ENCODE measurements at regions not wholly inside any gene's neighbourhood (a gene's known extent, or its start where the extent isn't known, plus 50 kb on each side); places are given as distances from the start of the nearest gene placed in this dataset.

DNA sequence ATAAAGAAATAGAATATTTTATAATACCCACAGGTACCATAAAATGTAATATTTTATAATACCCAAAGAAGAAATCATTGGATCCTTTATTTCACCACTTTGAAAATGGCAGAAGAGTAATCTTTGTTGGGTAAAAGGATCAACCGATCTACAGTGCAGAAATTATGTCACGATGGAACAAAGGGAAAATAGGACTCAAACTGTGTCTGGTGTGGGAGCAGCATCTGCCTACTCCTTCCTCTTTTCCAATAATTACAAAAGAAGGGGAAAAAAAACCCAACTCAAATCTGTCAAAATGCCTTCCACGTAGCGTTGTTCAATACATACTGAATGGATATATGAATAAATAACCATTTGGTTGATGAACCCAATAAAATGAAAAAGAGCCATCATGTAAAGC lies 492.6 kb upstream of the TBL1XR1 start:
- TF ChIP-seq RARB (CRISPR knock-in tag; IDR thresholded peaks at IDR 0.05) = no peak
- TF ChIP-seq ZFP3 (CRISPR knock-in tag; IDR thresholded peaks at IDR 0.05) = no peak
- no peak for TF ChIP-seq ARNTL (CRISPR knock-in tag; IDR thresholded peaks at IDR 0.05; ENCODE audit: borderline replicate concordance, low read depth)
- TF ChIP-seq ZNF565 (CRISPR knock-in tag; conservative IDR thresholded peaks at IDR 0.05; ENCODE audit: low read depth) = no peak
- no peak for TF ChIP-seq BACH2 (CRISPR knock-in tag; IDR thresholded peaks at IDR 0.05; ENCODE audit: borderline replicate concordance)
- TF ChIP-seq ZC3H10 (CRISPR knock-in tag; IDR thresholded peaks at IDR 0.05) = no peak
- TF ChIP-seq ZNF70 (CRISPR knock-in tag; IDR thresholded peaks at IDR 0.05) = no peak
- TF ChIP-seq, protein P1, sequence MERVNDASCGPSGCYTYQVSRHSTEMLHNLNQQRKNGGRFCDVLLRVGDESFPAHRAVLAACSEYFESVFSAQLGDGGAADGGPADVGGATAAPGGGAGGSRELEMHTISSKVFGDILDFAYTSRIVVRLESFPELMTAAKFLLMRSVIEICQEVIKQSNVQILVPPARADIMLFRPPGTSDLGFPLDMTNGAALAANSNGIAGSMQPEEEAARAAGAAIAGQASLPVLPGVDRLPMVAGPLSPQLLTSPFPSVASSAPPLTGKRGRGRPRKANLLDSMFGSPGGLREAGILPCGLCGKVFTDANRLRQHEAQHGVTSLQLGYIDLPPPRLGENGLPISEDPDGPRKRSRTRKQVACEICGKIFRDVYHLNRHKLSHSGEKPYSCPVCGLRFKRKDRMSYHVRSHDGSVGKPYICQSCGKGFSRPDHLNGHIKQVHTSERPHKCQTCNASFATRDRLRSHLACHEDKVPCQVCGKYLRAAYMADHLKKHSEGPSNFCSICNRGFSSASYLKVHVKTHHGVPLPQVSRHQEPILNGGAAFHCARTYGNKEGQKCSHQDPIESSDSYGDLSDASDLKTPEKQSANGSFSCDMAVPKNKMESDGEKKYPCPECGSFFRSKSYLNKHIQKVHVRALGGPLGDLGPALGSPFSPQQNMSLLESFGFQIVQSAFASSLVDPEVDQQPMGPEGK (CRISPR knock-in tag; IDR thresholded peaks at IDR 0.05; ENCODE audit: borderline replicate concordance) = no peak
- no peak for TF ChIP-seq GLIS3 (CRISPR knock-in tag; IDR thresholded peaks at IDR 0.05)
- TF ChIP-seq CSDC2 (CRISPR knock-in tag; IDR thresholded peaks at IDR 0.05) = no peak

DNA sequence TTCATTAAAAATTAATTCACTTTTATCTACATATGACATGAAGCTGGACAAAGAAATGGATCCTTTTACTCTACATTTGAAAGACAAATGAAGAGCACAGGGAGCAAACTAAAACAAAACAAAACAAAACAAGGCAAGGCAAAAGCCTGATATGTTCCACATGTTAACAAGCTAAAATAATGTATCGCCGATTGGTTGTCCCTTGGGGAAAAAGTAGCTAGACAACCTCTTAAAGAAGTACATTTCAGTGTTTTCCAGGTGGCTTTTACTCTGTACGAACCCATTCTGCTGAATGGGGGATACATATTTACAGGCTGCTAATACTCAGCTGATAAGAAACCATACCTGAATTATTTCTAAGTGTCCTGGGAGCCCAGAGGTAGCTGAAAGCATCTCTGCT lies 493.0 kb upstream of the TBL1XR1 start:
- no peak for ATAC-seq
- TF ChIP-seq ZC3H10 (CRISPR knock-in tag; IDR thresholded peaks at IDR 0.05) (no peak), ZNF70 (CRISPR knock-in tag; IDR thresholded peaks at IDR 0.05) (no peak), ZNF8 (CRISPR knock-in tag; IDR thresholded peaks at IDR 0.05) (no peak), TCF4 (CRISPR knock-in tag; IDR thresholded peaks at IDR 0.05; ENCODE audit: borderline replicate concordance) (no peak), ARNTL (CRISPR knock-in tag; IDR thresholded peaks at IDR 0.05; ENCODE audit: borderline replicate concordance, low read depth) (no peak), OSR1 (CRISPR knock-in tag; IDR thresholded peaks at IDR 0.05) (no peak), RARB (CRISPR knock-in tag; IDR thresholded peaks at IDR 0.05) (no peak)
- TF ChIP-seq, protein P2, sequence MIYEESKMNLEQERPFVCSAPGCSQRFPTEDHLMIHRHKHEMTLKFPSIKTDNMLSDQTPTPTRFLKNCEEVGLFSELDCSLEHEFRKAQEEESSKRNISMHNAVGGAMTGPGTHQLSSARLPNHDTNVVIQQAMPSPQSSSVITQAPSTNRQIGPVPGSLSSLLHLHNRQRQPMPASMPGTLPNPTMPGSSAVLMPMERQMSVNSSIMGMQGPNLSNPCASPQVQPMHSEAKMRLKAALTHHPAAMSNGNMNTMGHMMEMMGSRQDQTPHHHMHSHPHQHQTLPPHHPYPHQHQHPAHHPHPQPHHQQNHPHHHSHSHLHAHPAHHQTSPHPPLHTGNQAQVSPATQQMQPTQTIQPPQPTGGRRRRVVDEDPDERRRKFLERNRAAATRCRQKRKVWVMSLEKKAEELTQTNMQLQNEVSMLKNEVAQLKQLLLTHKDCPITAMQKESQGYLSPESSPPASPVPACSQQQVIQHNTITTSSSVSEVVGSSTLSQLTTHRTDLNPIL (CRISPR knock-in tag; IDR thresholded peaks at IDR 0.05; ENCODE audit: low read depth) = no peak
- TF ChIP-seq, protein P3, sequence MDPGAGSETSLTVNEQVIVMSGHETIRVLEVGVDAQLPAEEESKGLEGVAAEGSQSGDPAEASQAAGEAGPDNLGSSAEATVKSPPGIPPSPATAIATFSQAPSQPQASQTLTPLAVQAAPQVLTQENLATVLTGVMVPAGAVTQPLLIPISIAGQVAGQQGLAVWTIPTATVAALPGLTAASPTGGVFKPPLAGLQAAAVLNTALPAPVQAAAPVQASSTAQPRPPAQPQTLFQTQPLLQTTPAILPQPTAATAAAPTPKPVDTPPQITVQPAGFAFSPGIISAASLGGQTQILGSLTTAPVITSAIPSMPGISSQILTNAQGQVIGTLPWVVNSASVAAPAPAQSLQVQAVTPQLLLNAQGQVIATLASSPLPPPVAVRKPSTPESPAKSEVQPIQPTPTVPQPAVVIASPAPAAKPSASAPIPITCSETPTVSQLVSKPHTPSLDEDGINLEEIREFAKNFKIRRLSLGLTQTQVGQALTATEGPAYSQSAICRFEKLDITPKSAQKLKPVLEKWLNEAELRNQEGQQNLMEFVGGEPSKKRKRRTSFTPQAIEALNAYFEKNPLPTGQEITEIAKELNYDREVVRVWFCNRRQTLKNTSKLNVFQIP (CRISPR knock-in tag; IDR thresholded peaks at IDR 0.05; ENCODE audit: borderline replicate concordance, low read depth) = no peak
- TF ChIP-seq, protein P4, sequence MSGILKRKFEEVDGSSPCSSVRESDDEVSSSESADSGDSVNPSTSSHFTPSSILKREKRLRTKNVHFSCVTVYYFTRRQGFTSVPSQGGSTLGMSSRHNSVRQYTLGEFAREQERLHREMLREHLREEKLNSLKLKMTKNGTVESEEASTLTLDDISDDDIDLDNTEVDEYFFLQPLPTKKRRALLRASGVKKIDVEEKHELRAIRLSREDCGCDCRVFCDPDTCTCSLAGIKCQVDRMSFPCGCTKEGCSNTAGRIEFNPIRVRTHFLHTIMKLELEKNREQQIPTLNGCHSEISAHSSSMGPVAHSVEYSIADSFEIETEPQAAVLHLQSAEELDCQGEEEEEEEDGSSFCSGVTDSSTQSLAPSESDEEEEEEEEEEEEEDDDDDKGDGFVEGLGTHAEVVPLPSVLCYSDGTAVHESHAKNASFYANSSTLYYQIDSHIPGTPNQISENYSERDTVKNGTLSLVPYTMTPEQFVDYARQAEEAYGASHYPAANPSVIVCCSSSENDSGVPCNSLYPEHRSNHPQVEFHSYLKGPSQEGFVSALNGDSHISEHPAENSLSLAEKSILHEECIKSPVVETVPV (CRISPR knock-in tag; IDR thresholded peaks at IDR 0.05) = no peak
- TF ChIP-seq, protein P1 (CRISPR knock-in tag; IDR thresholded peaks at IDR 0.05; ENCODE audit: borderline replicate concordance) = no peak

More for the DNA sequence above, 492.6 kb upstream of the TBL1XR1 start:
- ATAC-seq = no peak

DNA sequence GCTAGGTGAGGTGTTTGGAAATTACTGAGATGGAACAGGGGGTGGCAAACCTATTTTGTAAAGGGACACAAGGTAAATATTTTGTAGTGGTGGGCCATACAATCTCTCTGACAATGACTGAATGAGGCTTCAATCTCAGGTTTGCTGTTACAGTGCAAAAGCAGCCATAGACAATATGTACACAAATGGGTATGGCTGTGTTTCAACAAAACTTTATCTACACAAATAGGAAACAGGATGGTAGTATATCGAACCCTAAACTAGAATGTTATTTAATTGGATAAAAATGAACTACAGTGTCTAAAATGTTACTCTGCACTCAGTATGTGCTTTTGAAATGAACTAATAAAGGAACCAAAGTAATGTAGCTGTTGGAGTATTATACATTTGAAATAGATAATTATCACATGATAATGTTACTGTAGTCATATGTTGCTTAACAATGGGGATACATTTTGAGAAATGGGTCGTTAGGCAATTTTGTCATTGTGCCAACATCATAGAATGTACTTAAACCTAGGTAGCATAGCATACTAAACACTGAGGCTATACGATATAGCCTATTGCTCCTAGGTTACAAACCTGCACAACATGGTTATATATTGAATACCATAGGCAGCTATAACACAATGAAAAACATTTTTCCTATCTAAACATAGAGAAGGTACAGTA lies 495.2 kb upstream of the TBL1XR1 start:
- no peak for TF ChIP-seq SNAI2 (CRISPR knock-in tag; IDR thresholded peaks at IDR 0.05)
- TF ChIP-seq ARNTL (CRISPR knock-in tag; IDR thresholded peaks at IDR 0.05; ENCODE audit: borderline replicate concordance, low read depth) = no peak
- TF ChIP-seq, protein P5, sequence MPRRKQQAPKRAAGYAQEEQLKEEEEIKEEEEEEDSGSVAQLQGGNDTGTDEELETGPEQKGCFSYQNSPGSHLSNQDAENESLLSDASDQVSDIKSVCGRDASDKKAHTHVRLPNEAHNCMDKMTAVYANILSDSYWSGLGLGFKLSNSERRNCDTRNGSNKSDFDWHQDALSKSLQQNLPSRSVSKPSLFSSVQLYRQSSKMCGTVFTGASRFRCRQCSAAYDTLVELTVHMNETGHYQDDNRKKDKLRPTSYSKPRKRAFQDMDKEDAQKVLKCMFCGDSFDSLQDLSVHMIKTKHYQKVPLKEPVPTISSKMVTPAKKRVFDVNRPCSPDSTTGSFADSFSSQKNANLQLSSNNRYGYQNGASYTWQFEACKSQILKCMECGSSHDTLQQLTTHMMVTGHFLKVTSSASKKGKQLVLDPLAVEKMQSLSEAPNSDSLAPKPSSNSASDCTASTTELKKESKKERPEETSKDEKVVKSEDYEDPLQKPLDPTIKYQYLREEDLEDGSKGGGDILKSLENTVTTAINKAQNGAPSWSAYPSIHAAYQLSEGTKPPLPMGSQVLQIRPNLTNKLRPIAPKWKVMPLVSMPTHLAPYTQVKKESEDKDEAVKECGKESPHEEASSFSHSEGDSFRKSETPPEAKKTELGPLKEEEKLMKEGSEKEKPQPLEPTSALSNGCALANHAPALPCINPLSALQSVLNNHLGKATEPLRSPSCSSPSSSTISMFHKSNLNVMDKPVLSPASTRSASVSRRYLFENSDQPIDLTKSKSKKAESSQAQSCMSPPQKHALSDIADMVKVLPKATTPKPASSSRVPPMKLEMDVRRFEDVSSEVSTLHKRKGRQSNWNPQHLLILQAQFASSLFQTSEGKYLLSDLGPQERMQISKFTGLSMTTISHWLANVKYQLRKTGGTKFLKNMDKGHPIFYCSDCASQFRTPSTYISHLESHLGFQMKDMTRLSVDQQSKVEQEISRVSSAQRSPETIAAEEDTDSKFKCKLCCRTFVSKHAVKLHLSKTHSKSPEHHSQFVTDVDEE (CRISPR knock-in tag; IDR thresholded peaks at IDR 0.05) = no peak
- TF ChIP-seq PPARA (CRISPR knock-in tag; IDR thresholded peaks at IDR 0.05; ENCODE audit: borderline replicate concordance) = no peak
- TF ChIP-seq GLIS3 (CRISPR knock-in tag; IDR thresholded peaks at IDR 0.05) = no peak
- TF ChIP-seq ISL1 (CRISPR knock-in tag; IDR thresholded peaks at IDR 0.05) = no peak
- no peak for TF ChIP-seq ZC3H10 (CRISPR knock-in tag; IDR thresholded peaks at IDR 0.05)
- TF ChIP-seq RARB (CRISPR knock-in tag; IDR thresholded peaks at IDR 0.05) = no peak
- TF ChIP-seq, protein P2 (CRISPR knock-in tag; IDR thresholded peaks at IDR 0.05; ENCODE audit: low read depth) = no peak
- TF ChIP-seq, protein P4 (CRISPR knock-in tag; IDR thresholded peaks at IDR 0.05) = no peak
- no peak for TF ChIP-seq TOX (CRISPR knock-in tag; IDR thresholded peaks at IDR 0.05; ENCODE audit: borderline replicate concordance)
- ATAC-seq = no peak

Measured in SK-N-SH treated with all-trans-retinoic acid at 6 μM for 48 hours (cell line).